HG02759 (cell line): ENCODE measurements at regions not wholly inside any gene's neighbourhood (a gene's known extent, or its start where the extent isn't known, plus 50 kb on each side); places are given as distances from the start of the nearest gene placed in this dataset.
A peak's percentile ranks its signal among the peaks of the same experiment; 100 is the strongest.
"Not testable (repeated sequence)": the region's sequence is repeated elsewhere in the genome, so short reads cannot be mapped to it uniquely, and the experiment has no call there.

ENCODE experiments used
- ATAC-seq: cut with Tn5 transposase; IDR thresholded peaks from one replicate; pipeline ENCODE4 v1.9.1; 2021; ENCODE audit warnings: mild to moderate bottlenecking, moderate library complexity; ENCODE audit not compliant: unreplicated experiment

- no peak for ATAC-seq
These were observed 134.8 kb upstream of the TNFSF4 start for GRCh38 chr1:173341971-173342370.

- ATAC-seq, result no peak
These were observed 134.4 kb upstream of the PRDX6 start for GRCh38 chr1:173342736-173343135.

GRCh38 chr1:173344034-173344743 is 132.9 kb upstream of the PRDX6 start:
- ATAC-seq, result no peak

- no peak for ATAC-seq
These were observed 129.8 kb upstream of the PRDX6 start for GRCh38 chr1:173347282-173347818.

GRCh38 chr1:173352635-173353034 is 124.5 kb upstream of the PRDX6 start:
- not testable (repeated sequence) for ATAC-seq

- no peak for ATAC-seq
These were observed 123.8 kb upstream of the PRDX6 start for GRCh38 chr1:173353350-173353749.

GRCh38 chr1:173354937-173355280 is 122.2 kb upstream of the PRDX6 start:
- no peak for ATAC-seq

- ATAC-seq, result peak; percentile 76
These were observed 121.7 kb upstream of the PRDX6 start for GRCh38 chr1:173355281-173356031.

GRCh38 chr1:173356191-173356762 is 120.9 kb upstream of the PRDX6 start:
- ATAC-seq, result peak; percentile 34

- ATAC-seq, result no peak
These were observed 116.6 kb upstream of the PRDX6 start for GRCh38 chr1:173360487-173361063.

GRCh38 chr1:173362543-173362942 is 114.6 kb upstream of the PRDX6 start:
- no peak for ATAC-seq

- ATAC-seq, result no peak
These were observed 112.3 kb upstream of the PRDX6 start for GRCh38 chr1:173364827-173365226.

- no peak for ATAC-seq
These were observed 111.8 kb upstream of the PRDX6 start for GRCh38 chr1:173365341-173365740.

- ATAC-seq, result no peak
These were observed 110.0 kb upstream of the PRDX6 start for GRCh38 chr1:173367136-173367535.

GRCh38 chr1:173370586-173370985 is 106.5 kb upstream of the PRDX6 start:
- not testable (repeated sequence) for ATAC-seq

GRCh38 chr1:173376065-173376464 is 101.1 kb upstream of the PRDX6 start:
- ATAC-seq, result not testable (repeated sequence)

- no peak for ATAC-seq
These were observed 99.9 kb upstream of the PRDX6 start for GRCh38 chr1:173377266-173377665.

GRCh38 chr1:173383351-173383750 is 93.8 kb upstream of the PRDX6 start:
- ATAC-seq, result no peak

- ATAC-seq, result no peak
These were observed 88.8 kb upstream of the PRDX6 start for GRCh38 chr1:173388352-173388751.

GRCh38 chr1:173392895-173393658 is 84.1 kb upstream of the PRDX6 start:
- no peak for ATAC-seq

GRCh38 chr1:173393659-173394000 is 83.5 kb upstream of the PRDX6 start:
- ATAC-seq, result no peak
